ENCODE measurements at regions not wholly inside any gene's neighbourhood (a gene's known extent, or its start where the extent isn't known, plus 50 kb on each side); places are given as distances from the start of the nearest gene placed in this dataset.

DNA sequence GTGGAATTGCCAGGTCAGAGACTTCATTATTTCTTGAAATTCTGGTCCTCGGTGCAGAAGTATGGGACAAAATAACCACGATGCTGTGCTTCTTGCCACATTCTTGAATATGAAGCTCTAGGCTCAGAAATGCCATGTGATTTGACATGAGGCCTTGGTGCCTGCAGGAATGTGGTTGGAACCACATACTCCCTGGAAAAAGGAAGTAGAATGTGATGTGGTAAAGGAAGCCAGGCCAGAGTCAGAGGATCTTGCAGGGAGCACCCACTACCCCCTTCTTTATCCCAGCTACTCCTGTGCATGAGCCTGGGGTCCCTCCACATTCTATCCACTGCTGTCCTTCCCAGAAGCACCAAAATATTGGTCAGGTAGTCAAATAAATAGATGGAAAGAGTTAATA lies 80.9 kb downstream of the FOXD1 start:
- H4K20me1 ChIP-seq (replicated peaks; ENCODE audit: control insufficient read depth, extremely low read depth, insufficient read depth, low read length), result no peaks in the 10 kb centered on the region
- dilution Hi-C loops (cut with MboI; ENCODE audit: extremely low pct_ligation_motif_present, low sequenced_read_pairs), result no loop called here
- H3K9me1 ChIP-seq (replicated peaks; ENCODE audit: control insufficient read depth, extremely low read depth, insufficient read depth, low read length), result no peaks in the 10 kb centered on the region
- H3K79me2 ChIP-seq (ENCODE audit: control insufficient read depth, insufficient read depth, low read length), result no peaks in the 10 kb centered on the region
- BruUV-seq (replicated peaks), result no TSS peak
- intact Hi-C loops (cut with micrococcal nuclease), result no loop called here
- H3K9ac ChIP-seq (replicated peaks; ENCODE audit: extremely low read depth, insufficient read depth, low read length), result no peak overlapping the region
- DNase-seq (ENCODE audit: low read depth, low spot score) (no peak), FAIRE-seq (no peak)
- no peak for TF ChIP-seq FOS (IDR thresholded peaks at IDR 0.05; ENCODE audit: borderline replicate concordance, insufficient read depth, low read length)
- TF ChIP-seq MYC (IDR thresholded peaks at IDR 0.05; ENCODE audit: low read depth, low read length), result no peak
- TF ChIP-seq, protein P1, sequence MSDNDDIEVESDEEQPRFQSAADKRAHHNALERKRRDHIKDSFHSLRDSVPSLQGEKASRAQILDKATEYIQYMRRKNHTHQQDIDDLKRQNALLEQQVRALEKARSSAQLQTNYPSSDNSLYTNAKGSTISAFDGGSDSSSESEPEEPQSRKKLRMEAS (IDR thresholded peaks at IDR 0.05; ENCODE audit: insufficient read depth, insufficient read length), result no peak
- TF ChIP-seq GATA2 (IDR thresholded peaks at IDR 0.05; ENCODE audit: insufficient read depth, insufficient read length, low read depth, low read length), result no peak
- no peak for TF ChIP-seq POLR2A (IDR thresholded peaks at IDR 0.05; ENCODE audit: low read depth, low read length)
- no peak for TF ChIP-seq EZH2 (IDR thresholded peaks at IDR 0.05; ENCODE audit: borderline replicate concordance, low read depth, low read length, severe bottlenecking)
- TF ChIP-seq POLR2AphosphoS5 (IDR thresholded peaks at IDR 0.05; ENCODE audit: insufficient read depth, low read depth, low read length), result no peak
- no peak for TF ChIP-seq JUN (IDR thresholded peaks at IDR 0.05; ENCODE audit: borderline replicate concordance, insufficient read depth, insufficient read length, low read depth)
- TF ChIP-seq, protein P2, sequence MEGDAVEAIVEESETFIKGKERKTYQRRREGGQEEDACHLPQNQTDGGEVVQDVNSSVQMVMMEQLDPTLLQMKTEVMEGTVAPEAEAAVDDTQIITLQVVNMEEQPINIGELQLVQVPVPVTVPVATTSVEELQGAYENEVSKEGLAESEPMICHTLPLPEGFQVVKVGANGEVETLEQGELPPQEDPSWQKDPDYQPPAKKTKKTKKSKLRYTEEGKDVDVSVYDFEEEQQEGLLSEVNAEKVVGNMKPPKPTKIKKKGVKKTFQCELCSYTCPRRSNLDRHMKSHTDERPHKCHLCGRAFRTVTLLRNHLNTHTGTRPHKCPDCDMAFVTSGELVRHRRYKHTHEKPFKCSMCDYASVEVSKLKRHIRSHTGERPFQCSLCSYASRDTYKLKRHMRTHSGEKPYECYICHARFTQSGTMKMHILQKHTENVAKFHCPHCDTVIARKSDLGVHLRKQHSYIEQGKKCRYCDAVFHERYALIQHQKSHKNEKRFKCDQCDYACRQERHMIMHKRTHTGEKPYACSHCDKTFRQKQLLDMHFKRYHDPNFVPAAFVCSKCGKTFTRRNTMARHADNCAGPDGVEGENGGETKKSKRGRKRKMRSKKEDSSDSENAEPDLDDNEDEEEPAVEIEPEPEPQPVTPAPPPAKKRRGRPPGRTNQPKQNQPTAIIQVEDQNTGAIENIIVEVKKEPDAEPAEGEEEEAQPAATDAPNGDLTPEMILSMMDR (IDR thresholded peaks at IDR 0.05; ENCODE audit: extremely low read depth in 1 of 2, insufficient read depth in 1 of 2, low read depth in 1 of 2, low read length in 2 of 2), result no peak
- H3K4me3 ChIP-seq (replicated peaks in 1 of 3; ENCODE audit: insufficient read depth in 1 of 3, low read depth in 1 of 3, low read length in 3 of 3), result no peak overlapping the region
- peaks cover 3 to 6% of the 10 kb centered on the region in 2 experiments for H3K27me3 ChIP-seq (ENCODE audit: control insufficient read depth in 2 of 2, insufficient read depth in 2 of 2, low read length in 2 of 2)
- H3K36me3 ChIP-seq (ENCODE audit: control insufficient read depth in 2 of 2, extremely low read depth in 1 of 2, insufficient read depth in 2 of 2, low read length in 2 of 2), result no peaks in the 10 kb centered on the region
- no peak overlapping the region for H3K27ac ChIP-seq (ENCODE audit: insufficient read depth, low read depth, low read length)
- H2AFZ ChIP-seq (ENCODE audit: low read depth, low read length), result no peak overlapping the region
- POLR2A ChIA-PET, result no interaction called here
- CTCF ChIA-PET, result interaction anchor here (1.0 kb wide), 1 partner anchor 14 kb away, joined by 3 read pairs; no protein-coding TSS in a partner anchor
- H3K4me1 ChIP-seq (ENCODE audit: control insufficient read depth, extremely low read depth, insufficient read depth, low read length), result peaks cover 44% of the 10 kb centered on the region
- H3K4me2 ChIP-seq (ENCODE audit: insufficient read depth, low read length), result no peak overlapping the region
- no peaks in the 10 kb centered on the region for H3K9me3 ChIP-seq (replicated peaks; ENCODE audit: control insufficient read depth, insufficient read depth, low read length)
